D721Med (cell line): ENCODE measurements at regions not wholly inside any gene's neighbourhood (a gene's known extent, or its start where the extent isn't known, plus 50 kb on each side); places are given as distances from the start of the nearest gene placed in this dataset.

Source experiments
- DNase-seq: peaks from one replicate; pipeline ENCODE4 v3.0.0; 2011; ENCODE audit warnings: low spot score; ENCODE audit not compliant: insufficient read length
- FAIRE-seq: peaks from 2 replicates; lab custom pipeline; 2011; peaks lifted over from hg19 to GRCh38; lab: Jason Lieb, UNC
- TF ChIP-seq, protein P1 (sequence below): IDR thresholded peaks from 2 replicates; pipeline ENCODE4 v1.5.1; 2012; ENCODE audit warnings: mild to moderate bottlenecking, control low read depth; ENCODE audit not compliant: insufficient read depth; ENCODE audit errors: missing control alignments

DNA sequence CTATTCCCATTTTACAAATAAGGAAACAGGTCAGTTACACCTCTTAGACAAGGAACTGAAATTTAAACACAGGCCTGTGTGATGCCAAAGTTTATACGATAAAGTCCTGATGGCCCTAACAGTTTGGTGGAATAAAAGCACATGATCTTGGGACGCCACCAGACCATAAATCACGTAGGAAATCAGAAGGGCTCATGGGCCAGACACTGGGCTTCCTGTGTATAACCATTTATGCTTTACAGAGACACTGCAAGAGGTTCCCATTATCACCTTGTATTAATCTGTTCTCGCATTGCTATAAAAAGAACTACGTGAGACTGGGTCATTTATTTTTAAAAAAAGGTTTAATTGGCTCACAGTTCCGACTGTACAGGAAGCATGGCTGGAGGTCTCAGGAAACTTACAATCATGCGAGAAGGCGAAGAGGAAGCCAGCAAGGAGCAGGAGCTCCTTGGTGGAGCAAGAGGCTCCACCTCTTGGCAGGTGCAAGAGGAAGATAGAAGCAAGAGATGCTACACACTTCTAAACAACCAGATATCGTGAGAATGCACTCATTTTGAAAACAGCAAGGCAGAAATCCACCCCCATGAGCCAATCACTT is 124.0 kb upstream of the MON1B start:
- FAIRE-seq: no peak

DNA sequence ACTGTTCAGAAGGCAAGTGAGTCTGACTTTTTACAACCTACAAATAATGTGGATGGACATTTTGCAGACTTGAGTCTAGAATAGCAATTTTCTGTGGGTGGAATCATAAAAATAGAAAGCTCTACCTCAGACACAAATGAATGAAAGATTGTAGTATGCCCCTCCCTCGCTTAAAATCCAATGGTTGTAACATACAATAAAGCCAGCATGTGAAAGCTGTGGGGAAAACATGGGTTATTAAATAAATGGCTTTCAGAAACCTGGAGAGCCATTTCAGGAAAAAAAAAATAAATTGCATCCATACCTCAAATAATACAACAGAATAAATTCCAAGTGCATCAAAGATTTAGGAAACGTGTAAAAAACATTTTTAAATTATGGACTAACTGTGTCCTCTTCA is 123.1 kb upstream of the MON1B start:
- DNase-seq (no peak), FAIRE-seq (no peak)
- TF ChIP-seq, protein P1, sequence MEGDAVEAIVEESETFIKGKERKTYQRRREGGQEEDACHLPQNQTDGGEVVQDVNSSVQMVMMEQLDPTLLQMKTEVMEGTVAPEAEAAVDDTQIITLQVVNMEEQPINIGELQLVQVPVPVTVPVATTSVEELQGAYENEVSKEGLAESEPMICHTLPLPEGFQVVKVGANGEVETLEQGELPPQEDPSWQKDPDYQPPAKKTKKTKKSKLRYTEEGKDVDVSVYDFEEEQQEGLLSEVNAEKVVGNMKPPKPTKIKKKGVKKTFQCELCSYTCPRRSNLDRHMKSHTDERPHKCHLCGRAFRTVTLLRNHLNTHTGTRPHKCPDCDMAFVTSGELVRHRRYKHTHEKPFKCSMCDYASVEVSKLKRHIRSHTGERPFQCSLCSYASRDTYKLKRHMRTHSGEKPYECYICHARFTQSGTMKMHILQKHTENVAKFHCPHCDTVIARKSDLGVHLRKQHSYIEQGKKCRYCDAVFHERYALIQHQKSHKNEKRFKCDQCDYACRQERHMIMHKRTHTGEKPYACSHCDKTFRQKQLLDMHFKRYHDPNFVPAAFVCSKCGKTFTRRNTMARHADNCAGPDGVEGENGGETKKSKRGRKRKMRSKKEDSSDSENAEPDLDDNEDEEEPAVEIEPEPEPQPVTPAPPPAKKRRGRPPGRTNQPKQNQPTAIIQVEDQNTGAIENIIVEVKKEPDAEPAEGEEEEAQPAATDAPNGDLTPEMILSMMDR: no peak

More for the DNA sequence above, 124.0 kb upstream of the MON1B start:
- no peak for DNase-seq
- TF ChIP-seq, protein P1: no peak

DNA sequence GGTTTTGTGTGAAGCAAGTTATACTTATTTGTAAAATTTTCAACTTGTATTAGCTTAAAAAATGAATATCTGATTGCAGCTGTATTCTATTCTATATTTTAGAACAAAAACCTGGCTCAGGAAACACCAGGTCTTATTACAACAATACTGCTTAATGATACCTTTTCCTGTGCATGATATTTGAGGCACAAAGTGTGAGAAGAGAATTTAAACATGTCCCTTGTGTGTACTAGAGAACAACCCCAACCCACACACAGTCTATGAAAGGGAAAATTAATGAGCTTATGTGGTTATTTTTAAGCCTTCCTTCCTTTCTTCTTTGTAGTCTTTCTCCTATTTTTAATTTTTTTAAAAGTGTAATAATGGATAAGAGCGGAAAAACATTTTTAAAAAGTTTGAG is 122.6 kb upstream of the MON1B start:
- DNase-seq (no peak), FAIRE-seq (no peak)
- TF ChIP-seq, protein P1: no peak

DNA sequence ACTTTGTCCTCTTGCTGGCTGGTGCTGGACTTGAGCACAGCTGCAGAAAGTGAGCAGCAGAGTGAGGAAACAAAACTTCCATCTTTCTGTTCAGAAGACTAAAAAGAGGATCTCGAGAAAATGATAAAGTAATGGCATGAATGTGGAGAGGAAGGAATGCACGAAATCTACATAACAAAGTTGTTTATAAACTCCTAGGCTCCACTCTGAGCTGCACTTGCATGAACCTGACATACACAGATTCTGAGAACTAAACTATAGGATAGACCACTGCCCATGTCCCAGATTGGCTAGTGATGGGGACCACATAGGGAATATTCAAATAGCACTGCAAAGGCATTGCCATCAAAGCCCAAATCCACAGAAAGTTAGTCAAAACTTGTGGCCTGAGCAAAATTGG is 121.1 kb upstream of the MON1B start:
- FAIRE-seq: no peak
- TF ChIP-seq, protein P1: no peak
- no peak for DNase-seq

DNA sequence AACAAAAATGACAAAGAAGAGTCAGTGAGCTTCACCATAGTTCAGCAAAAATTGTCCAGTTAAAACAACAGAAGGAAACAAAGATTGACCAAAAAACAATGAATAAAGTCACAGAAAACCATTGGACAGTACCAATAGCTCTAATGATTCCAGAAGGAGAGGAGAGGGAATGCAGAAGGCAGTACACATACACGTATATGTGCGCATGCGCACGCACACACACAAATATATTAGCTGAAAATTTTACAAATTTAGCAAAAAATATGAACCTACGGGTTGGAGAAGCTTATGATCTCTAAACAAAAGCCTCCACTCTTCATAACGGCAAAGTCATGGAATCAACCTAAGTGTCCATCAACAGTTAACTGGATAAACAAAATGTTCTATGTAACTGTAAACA is 120.3 kb upstream of the MON1B start:
- TF ChIP-seq, protein P1: no peak
- no peak for FAIRE-seq

DNA sequence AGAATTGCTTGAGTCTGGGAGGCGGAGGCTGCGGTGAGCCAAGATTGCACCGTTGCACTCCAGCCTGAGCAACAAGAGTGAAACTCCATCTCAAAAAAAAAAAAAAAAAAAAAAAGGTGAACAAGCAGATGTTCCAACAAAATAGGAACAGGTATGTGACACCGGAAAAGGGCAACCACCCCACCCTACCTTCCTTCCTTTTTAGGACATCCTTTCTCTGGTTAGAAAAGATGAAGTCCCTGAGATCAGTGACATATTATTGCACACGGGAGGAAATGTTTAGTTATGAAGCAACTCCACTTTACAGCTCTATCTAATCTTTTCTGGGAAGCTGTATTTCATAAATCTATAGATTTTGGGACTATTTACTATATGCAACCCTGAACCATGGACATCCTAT is 114.2 kb upstream of the MON1B start:
- FAIRE-seq (no peak), DNase-seq (no peak)

More for the DNA sequence above, 120.3 kb upstream of the MON1B start:
- DNase-seq: no peak

More for the DNA sequence above, 114.2 kb upstream of the MON1B start:
- TF ChIP-seq, protein P1: no peak
